GM23338 (cell line): ENCODE measurements at regions not wholly inside any gene's neighbourhood (a gene's known extent, or its start where the extent isn't known, plus 50 kb on each side); places are given as distances from the start of the nearest gene placed in this dataset.

Experiments used
- ATAC-seq: fragments of 200-7000 bp; cut with Tn5 transposase; 3 replicates; pipeline ENCODE4 v1.9.1; 2020
- DNase-seq: peaks from one replicate; pipeline ENCODE4 v3.0.0-alpha.2; 2015; ENCODE audit warnings: low spot score
- H2AFZ ChIP-seq: fragments of 200-600 bp; sonication (generic); 2 replicates; pipeline ENCODE4 v1.8.0; 2016; ENCODE audit warnings: antibody characterized with exemption, mild to moderate bottlenecking, moderate library complexity
- H3F3A ChIP-seq: fragments of 200-600 bp; sonication (generic); replicated peaks from 2 replicates; pipeline ENCODE4 v1.8.0; 2017; ENCODE audit warnings: antibody characterized with exemption, mixed run types, low read depth
- H3K27ac ChIP-seq: fragments of 200-600 bp; sonication (generic); 2 replicates; pipeline ENCODE4 v1.6.1; 2016; ENCODE audit warnings: low read depth
- H3K27me3 ChIP-seq: fragments of 200-600 bp; sonication (generic); 2 replicates; pipeline ENCODE4 v1.8.0; 2016; ENCODE audit warnings: mild to moderate bottlenecking, mixed run types, moderate library complexity; ENCODE audit not compliant: insufficient read depth
- H3K36me3 ChIP-seq: fragments of 200-600 bp; sonication (generic); 2 replicates; pipeline ENCODE4 v1.8.0; 2016; ENCODE audit warnings: mild to moderate bottlenecking; ENCODE audit not compliant: insufficient read depth
- H3K4me1 ChIP-seq: fragments of 200-600 bp; sonication (generic); 2 replicates; pipeline ENCODE4 v1.8.0; 2016; ENCODE audit warnings: mild to moderate bottlenecking, moderate library complexity; ENCODE audit not compliant: insufficient read depth
- H3K4me2 ChIP-seq: fragments of 200-600 bp; sonication (generic); 2 replicates; pipeline ENCODE4 v1.7.1; 2017; ENCODE audit warnings: mixed run types
- H3K4me3 ChIP-seq: fragments of 200-600 bp; sonication (generic); 2 replicates; pipeline ENCODE4 v1.6.1; 2016; ENCODE audit warnings: mixed run types
- H3K79me2 ChIP-seq: fragments of 200-600 bp; sonication (generic); replicated peaks from 2 replicates; pipeline ENCODE4 v1.8.0; 2017; ENCODE audit warnings: mild to moderate bottlenecking; ENCODE audit not compliant: insufficient read depth
- H3K9me2 ChIP-seq: fragments of 200-600 bp; sonication (generic); 2 replicates; pipeline ENCODE4 v1.8.0; 2017; ENCODE audit not compliant: insufficient read depth
- H4K20me1 ChIP-seq: fragments of 200-600 bp; sonication (generic); replicated peaks from 2 replicates; pipeline ENCODE4 v1.8.0; 2017; ENCODE audit warnings: mild to moderate bottlenecking; ENCODE audit not compliant: insufficient read depth
- H3K27ac Mint-ChIP-seq: 2 replicates; pipeline ENCODE4 v1.8.0; 2020; ENCODE audit warnings: inconsistent platforms, mild to moderate bottlenecking, moderate library complexity, mixed read lengths
- H3K27me3 Mint-ChIP-seq: 3 replicates; pipeline ENCODE4 v1.8.0; 2022; ENCODE audit warnings: low read depth, mild to moderate bottlenecking, moderate library complexity, mixed read lengths, inconsistent platforms; ENCODE audit not compliant: insufficient read depth, poor library complexity
- H3K36me3 Mint-ChIP-seq: 3 replicates; pipeline ENCODE4 v1.8.0; 2021; ENCODE audit warnings: low read depth, mild to moderate bottlenecking, inconsistent platforms, moderate library complexity, mixed read lengths
- H3K4me1 Mint-ChIP-seq: 3 replicates; pipeline ENCODE4 v1.8.0; 2020; ENCODE audit warnings: mild to moderate bottlenecking, inconsistent platforms, mixed read lengths
- H3K4me3 Mint-ChIP-seq: 3 replicates; pipeline ENCODE4 v1.8.0; 2021; ENCODE audit warnings: moderate library complexity, mild to moderate bottlenecking, inconsistent platforms, mixed read lengths
- H3K9me3 Mint-ChIP-seq: 3 replicates; pipeline ENCODE4 v1.8.0; 2020; ENCODE audit warnings: moderate library complexity, mild to moderate bottlenecking, inconsistent platforms, mixed read lengths
- CREB1 ChIP-seq: fragments of 250-450 bp; sonication (Bioruptor Pico); IDR thresholded peaks from 2 replicates; pipeline ENCODE4 v1.5.0; 2020; ENCODE audit warnings: low read depth, mild to moderate bottlenecking, moderate library complexity
- CTCF ChIP-seq, 2 experiments: fragments of 200-600 bp in 1 of 2; sonication (generic) in 1 of 2; conservative IDR thresholded peaks; 2 replicates each; pipeline versions ENCODE4 v1.5.1 to v1.6.1; 2016 to 2017; ENCODE audit warnings: antibody characterized with exemption in 2 of 2, low read depth in 2 of 2, mild to moderate bottlenecking in 2 of 2, moderate library complexity in 1 of 2
- JUNB ChIP-seq: IDR thresholded peaks from one replicate; pipeline ENCODE4 v1.6.1; 2016; ENCODE audit warnings: antibody characterized with exemption; ENCODE audit not compliant: unreplicated experiment
- NANOG ChIP-seq: IDR thresholded peaks from 2 replicates; pipeline ENCODE4 v1.6.1; 2016; ENCODE audit warnings: antibody characterized with exemption, borderline replicate concordance
- ZNF114 ChIP-seq: fragments of 250-450 bp; sonication (Bioruptor Pico); IDR thresholded peaks from 2 replicates; pipeline ENCODE4 v1.5.0; 2020; ENCODE audit warnings: mild to moderate bottlenecking, moderate library complexity
- ZNF331 ChIP-seq: fragments of 250-450 bp; sonication (Bioruptor Pico); IDR thresholded peaks from 2 replicates; pipeline ENCODE4 v1.5.0; 2020; ENCODE audit warnings: low read depth, mild to moderate bottlenecking, moderate library complexity
- ZNF462 ChIP-seq: fragments of 250-450 bp; sonication (Bioruptor Pico); IDR thresholded peaks from 2 replicates; pipeline ENCODE4 v1.5.0; 2020; ENCODE audit warnings: mild to moderate bottlenecking, moderate library complexity

DNA sequence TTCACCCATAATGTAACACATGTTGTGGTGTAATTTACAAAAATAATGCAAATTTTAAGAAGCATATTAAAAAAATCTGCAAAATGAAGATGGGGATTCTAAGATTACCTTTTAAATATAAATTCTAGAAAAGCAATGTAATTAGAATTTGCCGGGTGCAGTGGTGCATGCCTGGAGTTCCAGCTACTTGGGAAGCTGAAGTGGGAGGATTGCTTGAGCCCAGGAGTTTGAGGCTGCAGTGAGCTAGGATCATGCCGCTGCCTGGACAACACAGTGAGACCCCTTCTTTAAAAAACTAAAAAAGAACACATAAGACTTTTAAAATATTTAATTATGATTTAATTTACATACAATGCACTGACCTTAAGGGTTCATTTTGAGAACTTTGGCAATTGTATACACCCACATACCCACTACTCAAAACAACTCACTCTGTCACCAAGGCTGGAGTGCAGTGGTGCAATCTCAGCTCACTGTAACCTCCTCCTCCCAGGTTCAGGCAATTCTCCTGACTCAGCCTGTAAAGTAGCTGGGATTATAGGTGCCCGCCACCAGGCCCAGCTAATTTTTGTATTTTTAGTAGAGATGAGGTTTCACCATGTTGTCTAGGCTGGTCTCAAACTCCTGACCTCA is 134.0 kb upstream of the TBL1XR1 start (continued):
- no peak for TF ChIP-seq ZNF462
- no peak for TF ChIP-seq ZNF114 (CRISPR knock-in tag)
- no peak for TF ChIP-seq CTCF (conservative IDR thresholded peaks at IDR 0.05; ENCODE audit: low read depth in 2 of 2)
- TF ChIP-seq NANOG = no peak
- no peak for TF ChIP-seq ZNF331 (CRISPR knock-in tag)

GRCh38 chr3:177332955-177333354 is 135.7 kb upstream of the TBL1XR1 start:
- no peak for DNase-seq
- TF ChIP-seq JUNB (no peak), CREB1 (CRISPR knock-in tag) (no peak), ZNF331 (CRISPR knock-in tag) (no peak)
- peaks cover 3% of the 10 kb centered on the region for H3K27me3 Mint-ChIP-seq

More at GRCh38 chr3:177332955-177333354, 135.7 kb upstream of the TBL1XR1 start:
- Mint-ChIP-seq H3K4me1 (no peaks in the 10 kb centered on the region), H3K27ac (no peak overlapping the region), H3K4me3 (no peak overlapping the region), H3K36me3 (no peaks in the 10 kb centered on the region), H3K9me3 (no peaks in the 10 kb centered on the region)
- no peaks in the 10 kb centered on the region for H3K79me2 ChIP-seq
- H3K27me3 ChIP-seq = no peaks in the 10 kb centered on the region
- no peaks in the 10 kb centered on the region for H3K4me1 ChIP-seq
- H3K4me2 ChIP-seq = no peak overlapping the region
- no peak for ATAC-seq
- no peak overlapping the region for H3K4me3 ChIP-seq
- no peaks in the 10 kb centered on the region for H3K9me2 ChIP-seq
- H3K27ac ChIP-seq = no peak overlapping the region
- no peaks in the 10 kb centered on the region for H3F3A ChIP-seq
- no peaks in the 10 kb centered on the region for H3K36me3 ChIP-seq
- H2AFZ ChIP-seq = no peak overlapping the region
- H4K20me1 ChIP-seq = no peaks in the 10 kb centered on the region
